GM12874 (cell line): ENCODE measurements at regions not wholly inside any gene's neighbourhood (a gene's known extent, or its start where the extent isn't known, plus 50 kb on each side); places are given as distances from the start of the nearest gene placed in this dataset.

ENCODE experiments used
- CTCF ChIP-seq: IDR thresholded peaks from 2 replicates; pipeline ENCODE4 v1.5.1; 2011; ENCODE audit warnings: low read depth, mild to moderate bottlenecking, control low read depth, low read length, moderate library complexity; ENCODE audit not compliant: insufficient read depth

- no peak for TF ChIP-seq CTCF
Measured at GRCh38 chr10:121073728-121074127, 222.6 kb downstream of the WDR11 start.

GRCh38 chr10:121076776-121077715, 225.9 kb downstream of the WDR11 start:
- no peak for TF ChIP-seq CTCF

- no peak for TF ChIP-seq CTCF
Measured at GRCh38 chr10:121078036-121078435, 226.9 kb downstream of the WDR11 start.

GRCh38 chr10:121078672-121079102, 227.5 kb downstream of the WDR11 start:
- TF ChIP-seq CTCF = no peak

- TF ChIP-seq CTCF = no peak
Measured at GRCh38 chr10:121079226-121079625, 228.1 kb downstream of the WDR11 start.

- TF ChIP-seq CTCF = no peak
Measured at GRCh38 chr10:121080281-121080891, 229.2 kb downstream of the WDR11 start.

- TF ChIP-seq CTCF = no peak
Measured at GRCh38 chr10:121081306-121081705, 230.1 kb downstream of the WDR11 start.
